MM.1S (cell line): ENCODE measurements at regions not wholly inside any gene's neighbourhood (a gene's known extent, or its start where the extent isn't known, plus 50 kb on each side); places are given as distances from the start of the nearest gene placed in this dataset.

ENCODE experiments used
- CTCF ChIP-seq: fragments of 300-600 bp; sonication (generic); IDR thresholded peaks from 2 replicates; pipeline ENCODE4 v1.5.1; 2016; ENCODE audit warnings: antibody characterized with exemption, low read length, mixed read lengths
- EZH2 ChIP-seq: fragments of 300-600 bp; sonication (generic); optimal IDR thresholded peaks from 2 replicates; pipeline ENCODE3; 2017; ENCODE audit warnings: low read depth, mild to moderate bottlenecking, antibody characterized with exemption, low read length, mixed read lengths
- EZH2phosphoT487 ChIP-seq: fragments of 300-600 bp; sonication (generic); IDR thresholded peaks from 2 replicates; pipeline ENCODE4 v1.6.1; 2018; ENCODE audit warnings: antibody characterized with exemption, low read length

GRCh38 chr16:88318051-88318450 is 64.7 kb upstream of the ZNF469 start:
- TF ChIP-seq CTCF = no peak
- TF ChIP-seq EZH2phosphoT487 = no peak
- TF ChIP-seq EZH2 = no peak
